Inflammatory macrophage (primary cell): ENCODE measurements at regions not wholly inside any gene's neighbourhood (a gene's known extent, or its start where the extent isn't known, plus 50 kb on each side); places are given as distances from the start of the nearest gene placed in this dataset.

ENCODE experiments used
- DNase-seq, 2 donors: peaks; one replicate each; pipeline ENCODE4 v3.0.0-alpha.2; 2020 to 2022

DNA sequence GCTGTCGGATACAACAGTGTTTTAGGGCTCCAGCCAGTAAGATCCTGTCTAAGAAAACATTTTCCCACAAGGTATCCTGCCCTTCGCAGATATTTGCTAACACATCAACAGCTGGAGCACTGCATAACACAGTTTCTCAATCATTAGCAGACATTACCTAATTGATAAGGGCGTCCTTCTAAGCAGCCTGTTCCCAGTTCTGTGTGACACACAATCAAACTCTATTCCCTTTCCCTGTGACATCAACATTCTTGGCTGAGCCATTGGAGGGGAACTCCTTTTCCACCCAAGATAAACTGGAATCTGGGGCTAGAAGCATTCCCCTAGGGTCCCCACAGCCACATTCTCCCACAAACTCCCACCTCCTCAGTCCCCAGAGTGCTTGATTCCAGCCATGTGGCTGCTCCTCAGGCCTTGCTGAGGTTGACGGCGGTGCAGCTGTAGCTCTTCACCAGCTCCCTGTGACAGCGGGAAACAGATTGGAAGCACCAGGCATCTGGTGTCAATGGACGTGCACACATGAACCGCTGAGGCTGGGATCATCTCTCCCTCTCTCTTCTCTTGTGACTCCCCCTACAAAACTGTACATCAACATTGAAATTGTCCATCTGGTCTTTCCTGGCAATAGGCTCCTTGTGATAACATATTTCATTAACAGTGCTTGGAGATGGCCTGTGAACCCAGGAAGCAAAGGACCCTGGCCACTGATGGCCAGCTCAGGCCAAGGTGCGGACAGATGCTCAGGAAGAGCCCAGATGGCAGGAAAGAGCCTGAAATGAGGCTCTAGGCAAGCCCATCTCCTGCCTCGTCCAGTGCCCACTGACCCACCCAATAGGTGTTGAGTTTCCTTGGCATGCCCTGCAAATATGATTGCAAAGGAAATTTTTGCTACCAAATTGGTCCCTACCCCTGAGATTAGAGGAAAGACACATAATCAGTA is 131.1 kb upstream of the TBX20 start:
- DNase-seq = peak in 1 of 2 donors; percentile 2

DNA sequence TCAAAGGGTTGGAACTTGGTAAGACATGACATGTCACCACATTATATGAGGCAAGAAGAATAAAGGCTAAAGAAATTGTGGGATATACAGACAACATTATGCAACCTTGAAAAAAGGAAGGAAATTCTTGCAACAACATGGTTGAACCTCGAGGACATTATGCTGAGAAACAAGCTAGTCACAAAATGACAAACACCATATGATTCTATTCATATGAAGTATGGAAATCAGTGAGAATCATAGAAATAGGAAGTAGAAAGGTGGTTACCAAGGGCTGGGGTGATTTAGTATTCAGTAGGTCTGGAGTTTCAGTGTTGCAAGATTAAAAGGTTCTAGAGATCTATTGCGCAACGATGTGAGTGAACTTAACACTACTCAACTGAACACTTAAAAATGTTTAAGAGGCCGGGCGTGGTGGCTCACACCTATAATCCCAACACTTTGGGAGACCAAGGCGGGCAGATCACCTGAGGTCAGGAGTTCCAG is 126.9 kb upstream of the TBX20 start:
- peak; percentile 54 to 77 for DNase-seq

DNA sequence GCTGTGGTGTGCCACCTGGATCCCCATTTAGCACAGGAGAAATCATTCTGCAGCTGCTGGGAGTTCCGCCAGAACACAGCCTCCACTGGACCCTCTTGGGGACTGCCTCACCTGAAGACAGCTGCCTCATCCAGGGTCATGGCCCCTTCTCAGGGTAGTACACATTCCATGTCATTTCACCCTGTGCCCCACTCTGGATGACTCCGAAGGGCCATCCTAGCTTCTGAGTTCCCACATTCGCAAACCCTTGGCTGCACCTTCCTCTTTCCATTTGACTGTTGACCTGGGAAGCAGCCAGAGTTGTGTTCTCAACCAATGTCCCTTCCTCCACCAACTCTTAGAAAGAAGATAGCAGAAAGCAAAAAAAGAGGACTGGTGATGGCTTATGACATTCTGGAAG is 125.6 kb upstream of the TBX20 start:
- peak in 1 of 2 donors; percentile 21 for DNase-seq

DNA sequence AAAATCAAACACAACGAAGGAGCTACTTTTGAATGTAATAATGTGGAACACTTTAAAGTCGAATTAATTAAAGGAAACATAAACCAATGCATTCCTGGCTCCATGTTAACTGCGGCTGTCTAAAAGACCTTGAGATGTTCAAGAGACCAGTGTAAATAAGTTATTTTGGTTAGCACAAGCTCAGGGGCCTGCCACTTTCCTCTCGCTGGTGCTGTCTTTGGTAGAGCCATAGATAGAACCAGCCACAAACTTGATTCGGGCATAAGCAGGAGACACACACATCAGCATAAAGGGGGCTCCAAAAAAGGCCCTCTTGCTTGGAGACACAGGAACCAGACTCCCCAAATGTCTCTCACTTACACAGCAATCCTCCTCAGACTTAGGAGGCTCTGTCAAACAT is 121.6 kb upstream of the TBX20 start:
- DNase-seq = no peak

DNA sequence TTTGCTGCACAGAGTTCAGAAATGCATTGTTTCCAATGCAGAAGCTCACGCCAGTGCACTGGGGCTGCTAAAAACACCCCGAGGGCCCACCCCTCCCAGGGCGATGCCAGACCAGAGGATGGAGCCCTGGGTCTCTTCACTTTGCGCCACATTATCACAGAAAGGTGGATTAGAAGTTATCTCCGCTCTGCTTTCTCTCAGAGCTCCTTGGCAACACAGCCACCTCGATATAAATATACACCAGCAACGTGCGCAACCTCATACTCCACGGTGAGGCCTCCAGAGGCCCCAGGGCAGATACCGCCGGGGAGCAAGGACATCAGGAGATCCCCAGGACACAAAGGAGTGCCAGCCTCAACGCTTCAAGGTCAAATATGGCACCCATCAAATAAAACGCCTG is 121.0 kb upstream of the TBX20 start:
- DNase-seq = no peak

DNA sequence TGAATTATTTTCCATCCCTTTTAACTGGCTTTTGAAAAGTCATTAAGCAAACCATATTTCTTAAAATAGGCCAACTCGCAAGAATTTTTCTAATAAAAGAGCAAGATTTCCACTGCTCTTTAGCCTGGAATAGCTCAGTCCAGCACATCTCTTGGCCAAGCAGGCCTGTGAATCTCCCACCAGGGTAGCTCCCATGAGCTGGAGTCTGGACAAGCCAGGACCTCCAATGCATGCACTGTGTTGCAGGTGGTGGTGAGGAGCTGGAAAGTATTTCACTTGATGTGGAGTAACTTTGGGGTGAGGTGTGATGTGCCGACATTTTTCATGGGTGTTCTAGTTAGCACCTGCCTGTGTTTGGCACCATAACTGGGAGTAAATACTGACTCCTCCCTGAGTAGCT is 117.3 kb upstream of the TBX20 start:
- no peak for DNase-seq

DNA sequence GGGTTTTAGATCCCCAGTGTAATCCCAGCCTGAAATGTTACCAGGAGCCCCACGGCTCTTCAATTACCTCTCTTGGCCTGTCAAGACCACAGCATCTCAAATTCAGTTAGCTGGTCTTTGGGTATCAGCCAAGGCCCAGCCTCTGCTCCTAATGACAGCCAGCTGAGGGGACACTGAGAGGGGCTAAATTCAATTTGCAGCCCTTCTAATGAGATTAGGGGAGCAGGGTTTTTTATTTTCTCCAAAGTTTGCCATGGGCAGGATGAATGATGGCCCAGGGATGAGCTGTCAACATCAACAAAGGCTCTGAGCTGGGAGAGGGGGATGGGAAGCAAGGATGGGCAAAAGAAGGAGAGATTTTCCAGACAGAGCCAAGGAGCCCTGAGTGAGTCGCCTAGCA is 116.8 kb upstream of the TBX20 start:
- DNase-seq = no peak

DNA sequence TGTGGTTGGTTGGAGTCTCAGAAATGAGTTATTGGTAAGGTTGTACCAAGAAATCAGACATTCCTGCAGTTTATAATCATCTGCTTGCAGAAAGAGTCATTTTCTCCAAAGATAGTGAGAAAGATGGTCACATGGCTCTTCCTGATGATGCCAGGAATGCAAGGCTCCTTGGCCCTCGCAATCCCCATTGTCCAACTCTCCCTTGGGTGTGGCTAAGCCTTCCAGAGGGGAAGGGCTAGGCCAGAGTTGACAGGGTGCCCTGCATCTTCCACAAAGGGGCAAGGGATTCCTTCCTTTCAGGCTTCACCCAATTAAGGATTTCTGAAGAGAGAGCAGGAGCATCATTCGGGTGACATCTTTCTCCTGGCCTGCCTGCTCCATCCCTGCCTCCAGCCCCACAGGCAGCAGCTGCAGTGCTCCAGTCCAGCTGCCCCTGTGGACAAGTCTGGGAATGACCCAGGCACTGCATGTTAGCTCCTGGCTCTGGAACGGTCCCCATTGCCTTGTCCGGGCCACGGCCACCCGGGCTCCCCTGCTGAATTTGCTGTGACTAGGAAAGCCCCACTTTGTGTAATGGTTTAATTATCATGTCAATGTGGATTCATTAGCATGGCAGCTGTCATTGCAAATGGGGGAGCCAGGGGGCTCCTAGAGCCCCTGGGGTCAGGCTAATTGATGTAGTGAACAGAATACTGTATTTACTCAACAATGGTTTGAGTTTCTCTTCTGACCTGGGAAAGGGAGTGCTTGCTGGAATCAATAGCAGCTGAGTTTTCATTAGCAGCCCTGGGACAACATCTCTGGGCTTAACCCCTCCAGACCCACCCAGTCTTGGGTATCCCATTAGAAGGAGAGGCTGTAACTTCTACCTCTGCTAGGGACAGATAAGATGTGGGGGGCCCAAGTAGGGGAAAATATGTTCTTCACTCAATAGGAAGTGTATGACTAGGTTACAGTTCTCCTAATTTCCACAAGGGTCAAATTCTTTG is 112.6 kb upstream of the TBX20 start:
- no peak for DNase-seq

DNA sequence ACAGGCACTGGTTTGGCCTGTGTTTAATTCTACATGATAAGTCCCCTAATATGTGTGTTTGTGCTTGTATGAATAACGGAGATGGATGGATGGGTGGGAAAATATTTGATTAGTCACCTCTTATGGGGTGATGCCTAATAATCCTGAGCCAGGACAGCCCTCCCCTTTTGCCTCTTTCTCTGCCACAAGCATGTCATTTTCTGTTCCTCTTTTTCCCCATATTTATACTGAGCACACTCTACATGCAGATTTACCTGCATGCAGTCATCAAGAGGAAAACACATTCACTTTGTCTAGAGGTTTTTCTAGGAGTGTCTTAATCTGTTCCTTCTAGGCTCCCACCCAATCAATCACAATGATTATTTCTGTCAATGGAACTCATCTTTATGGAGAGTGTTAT is 111.6 kb upstream of the TBX20 start:
- no peak for DNase-seq

DNA sequence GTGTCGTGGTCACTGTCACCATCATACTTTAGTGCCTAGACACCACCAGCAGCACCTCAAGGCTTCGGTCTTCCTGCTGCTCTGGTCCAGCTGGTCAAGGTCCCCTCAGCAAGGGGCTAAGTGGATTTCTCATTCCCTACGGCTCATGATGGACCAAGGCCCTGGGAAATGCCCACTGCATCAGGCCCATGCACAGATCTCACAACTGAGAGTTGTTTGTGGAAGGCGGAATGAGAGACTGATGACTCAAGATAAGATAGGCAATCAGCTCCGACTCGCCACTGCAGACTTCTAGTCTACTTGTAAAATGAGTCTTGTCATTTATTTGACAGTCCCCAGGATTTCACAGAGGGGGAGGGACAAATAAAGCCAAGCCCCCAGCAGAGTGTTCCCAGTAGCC is 108.4 kb upstream of the TBX20 start:
- DNase-seq = no peak

DNA sequence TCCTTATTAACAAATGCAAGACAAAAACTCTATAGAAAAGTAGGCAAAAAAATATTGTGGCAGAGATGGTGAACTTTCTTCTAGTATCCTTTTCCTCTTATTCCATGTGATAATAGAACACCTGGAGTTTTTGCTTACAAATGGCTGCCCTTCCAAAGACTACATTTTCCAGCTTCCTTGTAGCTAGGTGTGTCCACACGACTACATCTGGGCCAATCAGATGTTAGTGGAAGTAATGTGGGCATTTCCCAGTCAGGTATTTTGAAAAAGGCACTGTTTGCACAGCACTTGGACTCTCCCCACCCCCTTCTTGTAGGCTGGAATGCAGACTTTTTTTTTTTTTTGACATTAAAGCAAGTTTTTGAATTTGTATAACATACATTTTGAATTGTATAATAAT is 105.5 kb upstream of the TBX20 start:
- DNase-seq = no peak

DNA sequence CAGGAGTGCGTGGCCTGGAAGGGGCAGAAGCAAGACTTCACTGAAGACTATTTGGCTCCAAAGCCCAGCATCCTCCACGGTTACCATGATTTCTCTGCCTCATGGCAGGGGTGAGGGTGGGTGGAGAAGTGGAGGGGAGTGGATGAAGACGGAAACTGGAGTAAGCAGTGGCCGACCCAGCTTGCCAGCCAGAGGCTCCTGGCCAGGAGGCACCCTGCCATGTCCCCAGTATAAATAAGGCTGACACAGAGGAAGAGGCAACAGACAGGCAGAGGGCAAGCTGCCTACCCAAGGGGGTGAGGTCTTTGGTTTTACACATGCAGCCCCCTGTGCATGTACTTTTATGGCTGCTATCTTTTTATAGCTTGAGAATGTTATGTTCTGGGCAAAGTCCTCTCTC is 102.6 kb upstream of the TBX20 start:
- DNase-seq = no peak

DNA sequence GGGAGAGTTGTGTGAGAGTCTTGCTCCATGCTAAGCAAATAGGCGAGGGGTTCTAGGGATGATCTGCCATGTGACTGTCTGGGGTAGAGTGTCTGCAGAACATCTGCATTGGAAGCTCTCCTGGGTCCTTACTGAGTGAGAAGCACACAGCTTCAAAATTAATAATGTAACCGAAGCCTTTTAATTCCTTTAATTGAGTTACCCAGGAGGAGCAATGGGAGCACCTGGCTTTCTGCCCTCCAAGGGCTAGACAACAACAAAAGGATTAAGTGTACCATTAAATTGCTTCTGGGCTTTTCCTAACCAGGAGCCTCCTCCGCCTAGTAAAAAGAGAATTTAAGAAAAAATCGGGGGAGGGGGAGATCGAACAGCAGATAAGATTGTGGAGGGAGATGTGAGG is 102.0 kb upstream of the TBX20 start:
- DNase-seq = no peak

DNA sequence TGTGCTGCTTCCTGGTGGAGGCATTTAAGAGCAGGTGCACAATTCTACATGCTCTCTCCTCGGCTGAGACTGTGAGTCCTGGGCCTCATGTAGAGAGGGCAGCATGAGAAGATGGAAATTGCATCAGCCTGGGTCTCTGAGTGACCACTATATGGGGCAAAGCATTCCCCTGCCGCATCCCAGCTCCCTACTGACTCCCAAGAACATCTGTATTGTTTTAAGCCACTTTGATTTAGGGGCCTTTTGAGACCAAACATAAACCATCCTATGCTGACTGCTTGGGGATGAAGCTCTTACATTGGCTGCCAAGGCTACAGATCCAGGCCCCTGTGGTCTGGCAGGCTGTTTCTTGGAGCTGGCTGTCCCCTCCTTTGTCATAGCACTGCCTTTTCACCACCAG is 101.3 kb upstream of the TBX20 start:
- DNase-seq = no peak

DNA sequence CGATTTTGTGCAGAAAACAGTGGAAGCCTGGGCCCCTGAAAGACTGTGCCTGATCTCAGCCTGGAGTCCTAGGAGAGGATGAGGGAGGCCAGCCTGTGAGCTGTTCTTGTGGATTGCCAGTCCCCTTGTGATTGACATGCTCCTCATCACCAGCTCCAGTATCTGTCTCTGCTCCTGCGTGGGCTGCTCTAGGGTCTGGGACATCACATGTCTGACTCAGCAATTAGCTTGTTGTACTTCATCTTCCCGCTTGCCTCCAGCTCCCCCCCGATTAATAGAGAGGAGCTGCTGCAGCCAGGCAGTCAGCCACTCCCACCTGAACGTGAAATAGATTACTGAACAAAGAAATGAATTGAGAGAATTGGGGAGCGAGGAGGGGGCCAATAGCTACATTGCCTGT is 99.6 kb upstream of the TBX20 start:
- no peak for DNase-seq

DNA sequence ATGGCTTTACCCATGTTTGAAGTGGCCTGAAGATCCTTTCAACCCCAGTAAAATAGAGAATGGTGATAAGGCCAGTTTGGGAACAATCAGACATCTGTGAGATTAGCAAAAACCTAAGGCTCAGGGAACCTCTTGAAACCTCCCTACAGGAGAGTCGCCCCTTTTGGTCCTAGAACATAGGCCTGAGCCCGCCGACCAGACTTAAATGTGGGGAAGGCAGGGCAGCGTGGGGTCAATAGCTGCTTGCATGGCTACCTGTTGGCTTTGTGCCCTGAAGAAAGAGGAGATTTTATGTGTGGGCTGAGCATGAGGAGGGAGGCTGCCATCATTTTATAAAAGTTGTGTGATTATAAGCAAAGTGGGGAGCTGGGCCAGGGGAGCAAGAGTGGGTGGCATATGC is 97.6 kb upstream of the TBX20 start:
- DNase-seq = no peak

DNA sequence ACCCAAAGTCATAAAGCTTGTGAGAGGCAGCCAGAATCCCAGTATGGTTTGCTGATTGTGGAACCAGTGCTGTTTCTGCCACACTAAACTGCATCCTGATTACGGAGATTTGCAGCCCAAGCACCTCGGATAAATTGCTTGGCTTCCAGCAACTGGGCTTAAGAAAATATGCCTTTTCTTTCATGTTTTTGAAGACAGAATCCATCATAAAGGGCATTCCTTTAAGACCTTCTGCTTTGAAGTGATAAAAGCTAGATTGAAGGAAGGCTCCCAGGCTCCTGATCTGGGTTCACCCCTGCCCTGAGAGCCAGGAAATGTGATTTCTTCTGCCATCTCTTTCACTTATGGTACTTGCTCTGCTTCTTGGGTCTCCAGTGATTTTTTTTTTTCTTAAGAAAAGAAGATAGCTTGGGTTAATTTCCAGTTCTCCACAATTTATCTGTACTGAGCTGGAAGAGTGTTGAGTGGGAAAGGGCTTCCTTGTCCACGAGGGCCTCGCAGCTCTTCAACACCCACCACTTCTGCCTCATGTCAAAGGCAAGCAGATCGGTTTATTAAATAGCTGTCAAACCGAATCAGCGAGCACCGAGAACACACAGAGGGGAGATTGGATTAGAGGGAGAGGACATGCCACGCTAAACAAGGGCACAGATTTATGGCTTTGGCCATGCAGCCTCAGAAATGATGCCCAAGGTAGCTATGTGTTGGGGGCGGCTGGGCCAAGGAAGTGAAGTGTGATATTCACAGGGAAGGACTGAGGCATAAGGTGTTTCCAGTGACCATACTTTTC is 94.9 kb upstream of the TBX20 start:
- no peak for DNase-seq

DNA sequence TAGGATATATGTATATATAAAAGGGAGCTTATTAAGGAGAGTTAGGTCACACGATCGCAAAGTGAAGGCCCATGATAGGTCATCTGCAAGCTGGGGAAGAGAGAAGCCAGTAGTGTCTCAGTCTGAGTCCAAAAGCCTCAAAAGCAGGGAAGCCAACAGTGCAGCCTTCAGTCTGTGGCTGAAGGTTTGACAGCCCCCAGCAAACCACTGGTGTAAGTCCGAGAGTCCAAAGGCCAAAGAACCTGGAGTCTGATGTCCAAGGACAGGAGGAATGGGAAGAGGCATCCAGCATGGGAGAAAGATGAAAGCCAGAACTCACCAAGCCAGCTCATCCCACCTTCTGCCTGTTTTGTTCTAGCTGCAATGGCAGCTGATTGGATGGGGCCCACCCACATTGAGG is 88.9 kb upstream of the TBX20 start:
- no peak for DNase-seq

DNA sequence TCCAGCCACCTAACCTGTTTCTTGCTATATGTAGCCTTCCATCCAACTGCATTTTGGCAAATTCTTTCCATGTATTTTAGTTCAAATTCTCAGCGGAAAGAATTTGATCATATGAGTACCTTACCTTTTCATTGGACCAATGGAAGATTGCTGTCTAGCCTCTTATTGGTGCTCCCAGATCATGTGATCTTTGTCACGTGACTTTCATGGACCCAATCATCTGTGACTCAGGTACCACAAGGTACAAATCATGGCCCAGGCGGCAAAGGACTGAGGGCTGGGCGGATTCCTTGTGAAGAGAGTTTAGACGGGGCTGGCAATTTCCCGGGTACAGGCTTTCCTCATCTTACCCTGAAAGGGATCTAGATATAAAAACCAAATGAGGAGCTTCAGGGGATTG is 85.9 kb upstream of the TBX20 start:
- no peak for DNase-seq

DNA sequence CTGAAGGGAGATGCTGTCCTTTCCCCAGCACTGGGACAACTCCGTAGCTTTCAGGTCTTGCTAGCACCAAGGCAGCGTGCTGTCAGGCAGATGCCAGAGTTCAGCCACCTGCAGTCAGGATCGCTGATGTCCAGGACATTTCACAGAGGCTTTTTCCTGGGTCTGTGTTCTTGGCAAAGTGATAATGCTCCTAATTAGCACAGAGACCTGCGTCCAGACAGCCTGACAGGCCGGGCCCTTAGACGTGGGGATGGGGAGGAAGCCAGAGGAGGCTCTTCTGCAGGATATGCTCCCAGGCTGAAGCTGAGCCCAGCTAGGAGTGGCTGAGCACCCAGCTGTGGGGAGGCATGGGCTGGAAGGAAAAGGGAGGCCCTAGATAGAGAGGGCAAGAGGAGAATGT is 82.5 kb upstream of the TBX20 start:
- no peak for DNase-seq

DNA sequence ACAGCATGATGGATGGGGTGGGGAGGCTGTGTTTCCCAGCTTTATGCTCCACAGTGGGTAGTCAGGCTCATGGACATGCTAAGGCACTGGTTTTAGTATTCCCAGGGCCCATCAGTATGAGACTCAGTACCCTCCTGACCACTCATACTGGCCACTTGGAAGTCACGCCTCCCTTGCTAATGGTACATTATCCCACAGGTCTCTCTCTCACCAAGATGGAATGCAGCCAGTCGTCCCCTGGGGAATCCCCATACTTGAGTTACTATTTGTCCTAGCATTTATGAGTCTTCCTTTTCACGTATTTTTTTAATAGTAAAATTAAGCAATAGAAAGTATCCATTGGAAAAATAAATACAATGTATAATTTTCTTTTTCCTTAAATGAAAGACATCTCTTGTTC is 80.6 kb upstream of the TBX20 start:
- no peak for DNase-seq

DNA sequence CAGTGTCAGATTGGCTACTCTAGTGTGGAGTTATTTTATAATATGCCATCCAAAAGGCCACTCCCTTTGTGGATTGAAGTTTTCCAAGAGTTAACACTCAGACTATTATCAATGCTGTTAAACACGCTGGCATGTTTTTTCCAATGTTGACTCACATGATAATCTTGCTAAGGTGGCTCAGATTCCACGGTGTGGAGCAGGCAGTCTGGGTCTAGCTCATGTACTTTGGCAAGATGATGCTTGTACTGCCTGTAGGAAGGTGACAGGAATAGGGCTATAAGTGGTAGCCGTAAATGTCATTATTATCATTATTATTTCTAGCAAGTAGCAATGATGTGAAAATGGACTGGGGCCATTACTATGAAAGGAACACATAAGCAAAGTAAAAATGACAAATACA is 79.4 kb upstream of the TBX20 start:
- no peak for DNase-seq
